ENCODE measurements at regions not wholly inside any gene's neighbourhood (a gene's known extent, or its start where the extent isn't known, plus 50 kb on each side); places are given as distances from the start of the nearest gene placed in this dataset.

- no peak for TF ChIP-seq CTCF (IDR thresholded peaks at IDR 0.05)
- TF ChIP-seq POLR2A (IDR thresholded peaks at IDR 0.05): no peak
Measured at GRCh38 chr3:104132566-104133403, 1233.9 kb upstream of the ALCAM start.
